Lung (tissue), 11 donors: ENCODE measurements at regions not wholly inside any gene's neighbourhood (a gene's known extent, or its start where the extent isn't known, plus 50 kb on each side); places are given as distances from the start of the nearest gene placed in this dataset.
A peak's percentile ranks its signal among the peaks of the same experiment; 100 is the strongest.
"Not testable (repeated sequence)": the region's sequence is repeated elsewhere in the genome, so short reads cannot be mapped to it uniquely, and the experiment has no call there.

Experiments
- ATAC-seq: fragments of 200-7000 bp; cut with Tn5 transposase; one replicate; pipeline ENCODE4 v1.9.1; 2020; ENCODE audit warnings: moderate number of reproducible peaks; ENCODE audit not compliant: insufficient read depth, low FRiP score
- DNase-seq, 3 donors: peaks; one replicate each; pipeline ENCODE4 v3.0.0-alpha.2; 2013 to 2017
- H3K27ac ChIP-seq, 2 donors: one replicate each; pipeline ENCODE4 v1.5.1; 2013; ENCODE audit warnings: mild to moderate bottlenecking in 2 of 2, moderate library complexity in 2 of 2, control low read depth in 1 of 2, inconsistent platforms in 1 of 2, low read depth in 1 of 2, low read length in 1 of 2
- H3K27me3 ChIP-seq, 3 donors: one replicate each; pipeline ENCODE4 v1.5.1; 2013; ENCODE audit warnings: low read length in 2 of 3; ENCODE audit not compliant: control insufficient read depth in 3 of 3, insufficient read depth in 3 of 3
- H3K36me3 ChIP-seq, 4 donors: one replicate each; pipeline ENCODE4 v1.5.1; 2013; ENCODE audit warnings: low read length in 4 of 4, mild to moderate bottlenecking in 1 of 4, moderate library complexity in 1 of 4; ENCODE audit not compliant: control insufficient read depth in 4 of 4, insufficient read depth in 4 of 4
- H3K4me1 ChIP-seq, 5 donors: one replicate each; pipeline ENCODE4 v1.5.1; 2013; ENCODE audit warnings: low read length in 5 of 5, mild to moderate bottlenecking in 2 of 5, moderate library complexity in 1 of 5; ENCODE audit not compliant: control insufficient read depth in 5 of 5, insufficient read depth in 5 of 5
- H3K4me3 ChIP-seq: one replicate; pipeline ENCODE4 v1.5.1; 2013; ENCODE audit warnings: mild to moderate bottlenecking, control low read depth, moderate library complexity
- H3K9ac ChIP-seq, 2 donors: one replicate each; pipeline ENCODE4 v1.5.1; 2013; ENCODE audit warnings: low read length in 2 of 2, control low read depth in 1 of 2; ENCODE audit not compliant: insufficient read depth in 1 of 2
- H3K9me3 ChIP-seq, 4 donors: one replicate each; pipeline ENCODE4 v1.5.1; 2013; ENCODE audit warnings: low read length in 3 of 4, mild to moderate bottlenecking in 1 of 4, moderate library complexity in 1 of 4; ENCODE audit not compliant: control insufficient read depth in 4 of 4, insufficient read depth in 3 of 4
- CTCF ChIP-seq: IDR thresholded peaks from 2 replicates; pipeline ENCODE4 v1.5.1; 2012; ENCODE audit warnings: mild to moderate bottlenecking; ENCODE audit errors: control extremely low read depth, extremely low read depth
- WGBS, 2 donors: extraction: QIAGEN DNeasy Blood & Tissue Kit; methylation state at CpG; one replicate each; pipeline ENCODE4 v1.1.7; 2013; 5-methylcytosine and 5-hydroxymethylcytosine counted together
- donor health status: control.
- donor health status: control.
- donor health status: Bipolar disorder and iron deficiency.
- donor health status: healthy.
- donor health status: DM: yes; HTN: yes; CAD: no.

DNA sequence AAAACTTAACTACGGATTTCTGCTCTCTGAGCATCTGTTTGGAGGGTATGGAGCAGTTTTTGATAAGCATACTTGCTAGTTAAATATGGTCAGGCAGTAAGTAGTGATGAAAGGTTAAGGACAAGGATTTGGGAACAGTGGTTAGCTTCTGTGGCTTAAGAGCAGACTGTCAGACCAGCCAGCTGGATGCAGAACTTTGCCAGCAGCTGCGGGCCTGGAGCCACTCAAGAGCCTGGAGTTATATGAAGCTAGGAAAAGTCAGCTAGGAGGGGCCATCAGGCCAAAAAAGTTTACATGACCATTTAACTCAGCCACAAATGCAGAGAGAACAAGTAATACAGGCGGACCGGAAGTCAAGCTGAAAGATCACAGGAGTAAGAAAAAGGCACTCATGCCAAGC is 1817.7 kb downstream of the LRRC4C start:
- peak; percentile 46 to 73 (median 59) for DNase-seq
- peaks cover 0 to 5% (median 0%) of the 10 kb centered on the region in 5 donors for H3K4me1 ChIP-seq
- H3K36me3 ChIP-seq, result no peaks in the 10 kb centered on the region
- no peak overlapping the region for H3K27ac ChIP-seq
- 52 to 67% methylated on average over 4 of the region's 4 CpGs for WGBS, 2 donors
- no peaks in the 10 kb centered on the region for H3K27me3 ChIP-seq
- no peak for ATAC-seq
- no peak overlapping the region for H3K4me3 ChIP-seq
- H3K9ac ChIP-seq, result no peak overlapping the region
- H3K9me3 ChIP-seq, result no peaks in the 10 kb centered on the region
- TF ChIP-seq CTCF, result no peak

DNA sequence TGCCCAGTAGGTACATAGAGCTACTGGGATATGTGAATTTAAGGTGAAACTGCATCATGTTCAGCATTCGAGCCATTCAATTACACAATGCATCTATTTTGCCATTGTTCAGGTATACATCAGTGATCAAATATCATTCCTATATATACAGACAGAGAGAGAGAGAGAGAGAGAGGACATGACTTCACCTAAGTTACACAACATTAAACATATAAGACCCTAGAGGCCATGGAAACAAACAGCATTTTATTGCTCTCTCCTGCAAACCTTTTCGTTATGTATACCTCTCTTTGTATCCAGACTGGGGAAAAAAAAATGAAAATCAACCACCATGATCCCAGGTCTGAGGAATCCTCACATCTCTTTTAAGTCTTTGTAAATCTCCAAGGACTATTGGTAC is 1829.1 kb downstream of the LRRC4C start:
- Histone ChIP-seq H3K9ac (no peak overlapping the region), H3K4me1 (no peaks in the 10 kb centered on the region), H3K27me3 (no peaks in the 10 kb centered on the region), H3K36me3 (no peaks in the 10 kb centered on the region), H3K4me3 (no peak overlapping the region), H3K27ac (no peak overlapping the region), H3K9me3 (no peaks in the 10 kb centered on the region)
- no peak for DNase-seq
- 79 to 83% methylated on average over 2 of the region's 2 CpGs for WGBS, 2 donors
- no peak for ATAC-seq
- no peak for TF ChIP-seq CTCF

- no peaks in the 10 kb centered on the region for H3K4me1 ChIP-seq
- H3K27me3 ChIP-seq, result no peaks in the 10 kb centered on the region
- no peak for TF ChIP-seq CTCF
- no peak overlapping the region for H3K27ac ChIP-seq
- H3K36me3 ChIP-seq, result no peaks in the 10 kb centered on the region
- no peak overlapping the region for H3K9ac ChIP-seq
- no peak overlapping the region for H3K4me3 ChIP-seq
- no peaks in the 10 kb centered on the region for H3K9me3 ChIP-seq
- DNase-seq (no peak), ATAC-seq (no peak)
- 92 to 95% methylated on average over 2 of the region's 2 CpGs for WGBS, 2 donors
These were observed 1831.1 kb downstream of the LRRC4C start for GRCh38 chr11:39628311-39628710.

- not testable (repeated sequence) for H3K9me3 ChIP-seq
- WGBS, 2 donors, result 84% methylated on average over 1 of the region's 3 CpGs
These were observed 1839.1 kb downstream of the LRRC4C start for GRCh38 chr11:39620309-39620708.

More at GRCh38 chr11:39620309-39620708, 1839.1 kb downstream of the LRRC4C start:
- DNase-seq, H3K27me3 ChIP-seq, H3K4me1 ChIP-seq, ATAC-seq, H3K36me3 ChIP-seq, H3K4me3 ChIP-seq, H3K9ac ChIP-seq, H3K27ac ChIP-seq: not testable (repeated sequence)
